ENCODE measurements at regions not wholly inside any gene's neighbourhood (a gene's known extent, or its start where the extent isn't known, plus 50 kb on each side); places are given as distances from the start of the nearest gene placed in this dataset.

DNA sequence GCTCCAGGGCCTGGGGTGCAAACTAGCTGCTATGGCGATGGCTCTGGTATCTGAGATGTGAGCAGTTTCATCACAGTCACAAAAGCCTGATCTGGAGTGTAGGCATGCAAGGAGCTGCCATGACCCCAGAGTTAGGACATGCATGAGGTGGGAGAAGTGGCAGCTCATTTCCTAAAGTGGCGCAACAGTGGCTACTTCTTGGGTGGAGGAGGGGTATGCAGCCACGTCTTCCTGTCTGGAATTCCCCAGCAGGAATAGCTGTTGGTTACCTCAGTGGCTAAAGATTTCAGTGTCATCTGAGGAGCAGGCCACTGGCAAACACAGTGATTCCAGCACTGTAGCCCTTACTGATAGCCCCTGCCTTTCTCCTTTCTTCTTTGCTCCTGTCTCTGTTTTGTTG lies 1382.5 kb downstream of the C4orf33 start:
- TF ChIP-seq ZFP3 (CRISPR knock-in tag; IDR thresholded peaks at IDR 0.05) (no peak), OSR1 (CRISPR knock-in tag; IDR thresholded peaks at IDR 0.05) (no peak), ZFP30 (CRISPR knock-in tag; IDR thresholded peaks at IDR 0.05) (no peak), PATZ1 (CRISPR knock-in tag; IDR thresholded peaks at IDR 0.05; ENCODE audit: borderline replicate concordance) (no peak), PPARA (CRISPR knock-in tag; IDR thresholded peaks at IDR 0.05; ENCODE audit: borderline replicate concordance) (no peak), TCF4 (CRISPR knock-in tag; IDR thresholded peaks at IDR 0.05; ENCODE audit: borderline replicate concordance) (no peak), RARB (CRISPR knock-in tag; IDR thresholded peaks at IDR 0.05) (no peak), SNAI2 (CRISPR knock-in tag; IDR thresholded peaks at IDR 0.05) (no peak), TOX (CRISPR knock-in tag; IDR thresholded peaks at IDR 0.05; ENCODE audit: borderline replicate concordance) (no peak), BACH2 (CRISPR knock-in tag; IDR thresholded peaks at IDR 0.05; ENCODE audit: borderline replicate concordance) (no peak), ARNTL (CRISPR knock-in tag; IDR thresholded peaks at IDR 0.05; ENCODE audit: borderline replicate concordance, low read depth) (no peak)
